Stimulated activated CD8-positive, alpha-beta memory T cell treated with anti-CD3 and anti-CD28 coated beads, Interleukin-12 subunit alpha, Interleukin-12 subunit beta, amount 100 ng/mL, for 4 hours (primary cell): ENCODE measurements at regions not wholly inside any gene's neighbourhood (a gene's known extent, or its start where the extent isn't known, plus 50 kb on each side); places are given as distances from the start of the nearest gene placed in this dataset.

Experiments used
- DNase-seq: peaks from one replicate; pipeline ENCODE4 v3.0.0-alpha.2; 2020; ENCODE audit warnings: low read depth

DNA sequence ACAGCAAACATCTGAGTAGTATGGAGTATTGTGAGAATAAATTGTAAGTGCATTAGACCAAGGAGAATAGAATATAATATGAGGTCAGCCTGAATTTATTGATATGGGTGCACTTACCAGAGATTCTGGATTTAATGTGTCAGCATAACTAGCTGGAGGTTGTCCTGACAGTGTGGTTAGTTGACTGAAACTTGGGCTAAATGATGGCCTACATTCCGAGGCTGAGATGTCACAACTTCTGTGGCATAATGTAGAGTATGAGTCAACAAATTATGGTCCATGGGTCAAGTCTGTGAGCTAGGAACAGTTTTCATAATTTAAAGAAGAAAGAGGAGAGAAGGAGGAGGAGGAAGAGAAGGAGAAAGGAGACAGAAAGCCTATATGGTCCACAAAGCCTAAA is 127.6 kb downstream of the QPCT start:
- DNase-seq: no peak

DNA sequence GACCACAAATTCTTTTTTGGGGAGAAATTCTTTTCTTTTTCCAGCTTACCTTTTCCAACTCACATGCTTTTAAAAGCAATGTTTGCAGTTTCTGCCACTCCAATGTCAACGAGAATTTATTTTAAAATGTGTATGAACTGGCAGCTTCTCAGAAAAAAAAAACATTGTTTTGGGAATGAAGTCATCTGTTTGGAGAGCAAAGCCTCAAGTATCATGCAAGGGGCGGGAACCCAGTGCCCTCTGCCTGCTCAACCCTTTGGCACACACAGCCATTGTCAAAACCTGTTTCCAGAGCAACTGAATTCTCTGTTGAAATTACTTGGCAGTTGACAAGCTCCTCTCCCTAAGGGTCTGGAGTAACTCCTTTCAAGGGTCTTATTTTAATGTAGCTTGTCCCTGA is 128.5 kb downstream of the QPCT start:
- DNase-seq: no peak

- DNase-seq: no peak
Observed at GRCh38 chr2:37476411-37476810, 132.0 kb downstream of the QPCT start.

GRCh38 chr2:37477921-37478320 is 133.5 kb downstream of the QPCT start:
- no peak for DNase-seq

DNA sequence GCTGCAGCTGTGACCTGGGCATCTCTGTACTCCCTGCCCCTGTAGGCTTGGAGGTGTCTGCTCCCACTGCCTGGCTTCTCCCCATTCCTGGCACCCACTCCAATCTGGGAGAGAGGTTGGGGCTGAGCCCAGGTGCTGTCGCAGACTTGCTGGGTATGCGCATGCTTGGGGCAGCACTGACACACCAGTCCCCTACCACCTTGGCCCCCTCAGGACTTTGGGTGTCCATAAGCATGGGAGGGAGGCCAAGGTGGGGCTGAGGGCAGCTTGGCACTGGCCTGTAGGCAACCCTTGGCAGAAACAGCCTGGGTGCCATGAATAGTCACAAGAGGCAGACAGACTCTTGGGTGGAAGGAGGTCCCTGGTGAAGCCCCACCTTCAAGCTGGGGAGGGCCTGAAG is 136.8 kb downstream of the QPCT start:
- no peak for DNase-seq

GRCh38 chr2:37489041-37489456 is 144.6 kb downstream of the QPCT start:
- no peak for DNase-seq

- DNase-seq: no peak
Observed at GRCh38 chr2:37489536-37489935, 145.1 kb downstream of the QPCT start.

GRCh38 chr2:37493425-37493824 is 149.0 kb downstream of the QPCT start:
- DNase-seq: no peak

- DNase-seq: no peak
Observed at GRCh38 chr2:37499113-37499512, 154.7 kb downstream of the QPCT start.

- DNase-seq: no peak
Observed at GRCh38 chr2:37500031-37500430, 155.6 kb downstream of the QPCT start.

DNA sequence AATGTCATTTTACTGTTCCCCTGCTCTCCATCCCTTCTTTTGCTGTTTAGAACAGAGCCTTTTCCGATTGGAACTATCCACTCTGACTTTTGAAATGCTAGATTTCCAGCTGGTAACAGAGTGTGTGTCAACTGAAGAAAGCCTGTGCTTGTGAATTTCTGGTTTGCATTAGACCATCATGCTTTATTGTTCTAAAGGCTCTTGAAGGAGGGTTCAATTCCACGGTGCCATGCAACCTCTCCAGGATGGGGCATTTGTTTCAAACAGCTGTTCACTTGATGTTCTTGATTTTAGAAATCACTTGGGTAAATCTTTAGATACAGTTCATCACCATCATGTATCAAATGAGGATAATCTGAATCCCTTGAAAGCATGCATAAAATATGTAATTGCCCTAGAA is 156.7 kb downstream of the QPCT start:
- DNase-seq: no peak

DNA sequence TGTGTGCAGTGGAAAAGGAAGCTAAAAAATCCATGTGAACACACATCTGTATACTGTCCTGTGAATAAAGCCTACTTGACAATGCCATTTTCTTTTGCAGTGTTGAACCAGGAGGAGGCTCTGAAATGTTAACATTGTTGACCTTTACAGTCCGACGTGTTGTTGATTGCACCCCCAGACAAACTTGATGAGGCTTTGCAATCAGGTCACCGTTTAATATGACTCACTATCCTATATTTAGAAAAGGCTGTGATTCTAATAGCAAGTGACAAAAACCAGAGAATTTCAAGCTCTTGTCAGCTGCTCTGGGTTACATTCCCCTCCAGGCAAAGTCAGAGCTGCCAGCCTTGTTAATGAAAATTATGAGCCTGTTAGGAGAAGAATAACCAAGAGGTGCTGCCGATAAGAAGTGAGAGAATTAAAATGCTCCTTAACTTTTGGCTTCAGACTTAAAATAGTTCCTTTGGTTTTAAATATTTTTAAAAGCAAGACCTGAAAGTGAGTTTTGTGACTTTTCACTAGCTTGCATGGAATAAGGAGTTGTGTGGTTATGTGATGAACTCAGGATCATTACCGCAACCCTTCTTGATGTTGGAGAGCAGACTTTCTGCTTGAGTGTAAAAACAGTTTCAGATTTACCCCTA is 162.1 kb downstream of the QPCT start:
- DNase-seq: no peak

GRCh38 chr2:37507051-37507410 is 162.6 kb downstream of the QPCT start:
- no peak for DNase-seq

DNA sequence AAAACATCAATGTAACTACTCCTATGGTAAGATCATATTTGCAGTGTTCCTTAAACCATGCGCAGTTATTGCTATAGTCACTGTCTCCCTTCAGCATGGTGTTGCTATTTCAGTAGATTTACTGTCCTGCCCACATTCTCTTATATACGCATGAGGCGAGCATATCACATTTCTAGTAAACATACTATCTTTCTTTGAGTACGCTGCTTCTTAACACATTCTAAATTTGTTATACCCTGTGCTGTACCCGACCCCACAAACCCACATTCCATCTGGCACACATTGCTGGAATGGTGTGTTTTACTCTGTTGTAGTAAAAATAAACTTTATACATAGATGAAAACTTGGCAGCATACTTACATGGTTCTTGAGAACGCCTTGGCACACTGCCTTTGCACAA is 163.3 kb downstream of the QPCT start:
- DNase-seq: no peak

GRCh38 chr2:37512971-37513370 is 158.5 kb downstream of the CDC42EP3 start:
- DNase-seq: no peak

GRCh38 chr2:37523814-37524362 is 147.6 kb downstream of the CDC42EP3 start:
- DNase-seq: no peak

GRCh38 chr2:37526323-37526722 is 145.1 kb downstream of the CDC42EP3 start:
- DNase-seq: no peak

GRCh38 chr2:37526856-37527255 is 144.6 kb downstream of the CDC42EP3 start:
- DNase-seq: no peak

DNA sequence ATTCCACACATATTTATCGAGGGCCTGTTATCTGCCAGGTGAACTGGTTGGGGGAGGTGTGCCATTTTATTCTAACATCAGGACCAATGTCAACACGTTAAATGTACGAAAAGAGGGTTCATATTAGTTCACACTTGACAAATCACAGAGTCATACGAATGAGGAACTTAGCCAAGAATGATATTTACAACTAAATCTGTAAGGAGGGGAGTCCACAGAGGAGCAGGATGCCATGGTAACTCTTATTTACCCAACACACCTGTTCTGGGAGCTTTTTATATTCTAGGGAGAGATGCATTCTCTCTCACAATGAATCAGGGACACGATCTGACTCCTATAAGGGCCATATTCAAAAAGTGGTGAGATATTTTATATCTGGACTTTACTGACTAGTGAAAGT is 144.1 kb downstream of the CDC42EP3 start:
- no peak for DNase-seq

GRCh38 chr2:37529830-37530415 is 141.5 kb downstream of the CDC42EP3 start:
- no peak for DNase-seq

GRCh38 chr2:37532503-37532902 is 138.9 kb downstream of the CDC42EP3 start:
- no peak for DNase-seq

GRCh38 chr2:37537316-37537715 is 134.1 kb downstream of the CDC42EP3 start:
- DNase-seq: no peak

GRCh38 chr2:37541516-37541915 is 129.9 kb downstream of the CDC42EP3 start:
- no peak for DNase-seq

GRCh38 chr2:37543999-37544557 is 127.4 kb downstream of the CDC42EP3 start:
- DNase-seq: no peak
